Mesodermal cell (in vitro differentiated cells): ENCODE measurements at regions not wholly inside any gene's neighbourhood (a gene's known extent, or its start where the extent isn't known, plus 50 kb on each side); places are given as distances from the start of the nearest gene placed in this dataset.
"Not testable (repeated sequence)": the region's sequence is repeated elsewhere in the genome, so short reads cannot be mapped to it uniquely, and the experiment has no call there.

Experiments used
- H3K27ac ChIP-seq: 2 replicates; pipeline ENCODE4 v1.7.0; 2013; ENCODE audit warnings: mild to moderate bottlenecking, low read depth, low read length, moderate library complexity; ENCODE audit not compliant: severe bottlenecking
- H3K36me3 ChIP-seq: 2 replicates; pipeline ENCODE4 v1.7.1; 2013; ENCODE audit warnings: mild to moderate bottlenecking, low read length, moderate library complexity; ENCODE audit not compliant: control insufficient read depth, insufficient read depth
- H3K4me1 ChIP-seq: one replicate; pipeline ENCODE4 v1.7.1; 2013; ENCODE audit warnings: mild to moderate bottlenecking, low read length; ENCODE audit not compliant: insufficient read depth, control insufficient read depth, poor library complexity, severe bottlenecking
- H3K4me3 ChIP-seq: 2 replicates; pipeline ENCODE4 v1.7.0; 2013; ENCODE audit warnings: low read length, control low read depth, mild to moderate bottlenecking; ENCODE audit not compliant: insufficient read depth, poor library complexity, severe bottlenecking; ENCODE audit errors: extremely low read depth
- H3K9me3 ChIP-seq: 2 replicates; pipeline ENCODE4 v1.7.1; 2013; ENCODE audit warnings: mild to moderate bottlenecking, low read length, moderate library complexity; ENCODE audit not compliant: control insufficient read depth
- WGBS, 2 experiments: methylation state at CpG; one replicate each; pipeline ENCODE4 v1.1.5; 2013; ENCODE audit warnings: missing lambda C conversion rate in 2 of 2; ENCODE audit not compliant: insufficient coverage in 2 of 2; 5-methylcytosine and 5-hydroxymethylcytosine counted together

DNA sequence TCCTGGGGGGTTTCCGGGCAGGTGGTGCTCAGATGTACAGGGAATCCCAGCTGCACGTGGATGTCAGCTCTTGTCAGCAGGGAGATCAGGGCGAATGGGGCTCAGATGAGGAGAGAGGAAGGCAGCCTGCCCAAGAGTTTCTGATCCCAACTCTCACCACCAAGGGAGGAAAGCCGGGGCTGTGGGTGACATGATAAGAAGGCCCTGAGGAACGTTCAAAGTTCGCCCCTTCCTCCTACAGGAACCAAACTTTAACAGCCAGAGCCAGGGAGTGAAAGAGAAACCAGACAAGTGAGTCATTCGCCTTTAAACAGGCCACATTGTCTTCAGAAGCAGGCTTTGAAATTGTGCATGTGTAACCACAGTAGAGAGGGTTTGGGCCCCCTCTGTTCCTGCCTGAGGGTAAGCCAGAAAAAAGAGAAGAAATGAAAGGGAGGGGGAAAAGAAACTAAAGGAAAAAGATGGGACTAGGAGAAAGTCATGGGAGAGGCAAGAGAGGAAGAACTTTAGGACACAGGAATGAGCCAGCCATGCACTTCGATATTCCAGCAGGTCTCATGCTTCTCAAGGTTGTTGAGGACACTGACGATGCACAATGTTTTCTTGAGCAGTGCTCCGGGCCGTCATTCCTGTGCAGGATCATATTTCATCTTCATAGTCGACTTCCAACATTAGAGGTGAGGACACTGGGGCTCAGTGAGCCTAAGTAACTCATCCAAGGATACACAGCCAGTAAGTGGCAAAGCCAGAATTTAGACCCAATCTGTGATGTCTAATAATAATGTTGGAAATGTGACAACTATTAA, 691.4 kb upstream of the TBX3 start:
- peak overlapping the region; percentile 85 for H3K27ac ChIP-seq
- 78 to 82% methylated on average over 7 of the region's 12 CpGs for WGBS, 2 experiments
- no peak overlapping the region for H3K4me3 ChIP-seq
- H3K4me1 ChIP-seq = peaks cover 22% of the 10 kb centered on the region
- H3K36me3 ChIP-seq = no peaks in the 10 kb centered on the region
- peaks cover 2% of the 10 kb centered on the region for H3K9me3 ChIP-seq

DNA sequence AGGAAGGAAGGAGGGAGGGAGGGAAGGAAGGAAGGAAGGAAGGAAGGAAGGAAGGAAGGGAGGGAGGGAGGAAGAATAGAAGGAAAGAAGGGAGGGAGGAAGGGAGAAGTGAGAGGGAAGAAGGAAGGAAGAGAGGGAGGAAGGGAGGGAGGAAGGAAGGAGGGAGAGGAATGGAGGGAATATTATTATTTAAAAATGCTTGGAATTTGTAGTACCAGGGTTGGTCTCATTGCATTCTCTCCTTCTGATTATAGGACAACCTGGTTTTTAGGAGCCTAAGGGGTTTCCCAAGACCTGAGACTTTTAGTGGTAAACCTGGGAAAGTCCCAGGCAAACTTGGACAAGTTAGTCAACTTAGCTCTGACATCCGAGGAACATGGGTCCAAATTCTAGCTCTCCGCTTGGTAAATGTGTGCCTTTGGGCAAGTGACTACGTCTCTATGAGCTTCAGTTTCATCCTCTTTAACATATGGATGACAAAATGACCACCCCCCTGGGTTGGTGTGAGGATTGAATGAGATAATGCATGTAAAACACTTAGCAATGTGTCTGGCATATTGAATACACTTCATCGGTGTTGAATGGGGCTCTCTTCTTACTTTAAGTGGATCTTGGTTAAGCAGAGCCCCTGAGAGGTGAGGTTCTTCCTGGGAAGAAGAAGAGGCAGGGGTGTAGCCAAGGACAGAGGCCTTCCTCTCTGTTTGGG, 690.7 kb upstream of the TBX3 start:
- 92 to 94% methylated on average over 2 to 3 of the region's 4 CpGs for WGBS, 2 experiments
- peaks cover 20% of the 10 kb centered on the region for H3K4me1 ChIP-seq
- H3K4me3 ChIP-seq = no peak overlapping the region
- H3K36me3 ChIP-seq = no peaks in the 10 kb centered on the region
- peak overlapping the region; percentile 85 for H3K27ac ChIP-seq
- H3K9me3 ChIP-seq = peaks cover 2% of the 10 kb centered on the region

DNA sequence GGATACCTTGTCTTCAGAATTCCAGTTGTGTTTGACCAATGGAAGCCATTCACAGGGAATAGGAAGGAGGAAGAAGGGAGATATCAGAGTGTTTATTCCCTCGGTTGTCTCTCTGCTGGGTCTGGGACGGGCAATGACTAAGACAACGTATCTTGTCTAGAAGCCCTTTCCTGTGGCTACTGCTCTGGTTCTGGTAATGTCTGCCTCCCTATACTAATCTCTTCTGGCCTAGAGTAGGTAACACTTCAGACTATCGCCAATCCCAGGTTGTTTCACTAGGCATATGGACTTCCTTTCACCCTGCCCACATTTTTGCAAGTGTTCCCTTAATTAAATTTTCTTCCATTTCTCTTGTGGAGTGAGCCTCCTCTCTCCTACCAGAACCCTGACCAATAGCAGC, 687.7 kb upstream of the TBX3 start:
- Histone ChIP-seq H3K4me3 (no peak overlapping the region), H3K4me1 (peaks cover 15% of the 10 kb centered on the region), H3K9me3 (peaks cover 12% of the 10 kb centered on the region), H3K36me3 (no peaks in the 10 kb centered on the region), H3K27ac (peak overlapping the region; percentile 47)
- 84 to 91% methylated on average over 3 to 4 of the region's 4 CpGs for WGBS, 2 experiments

DNA sequence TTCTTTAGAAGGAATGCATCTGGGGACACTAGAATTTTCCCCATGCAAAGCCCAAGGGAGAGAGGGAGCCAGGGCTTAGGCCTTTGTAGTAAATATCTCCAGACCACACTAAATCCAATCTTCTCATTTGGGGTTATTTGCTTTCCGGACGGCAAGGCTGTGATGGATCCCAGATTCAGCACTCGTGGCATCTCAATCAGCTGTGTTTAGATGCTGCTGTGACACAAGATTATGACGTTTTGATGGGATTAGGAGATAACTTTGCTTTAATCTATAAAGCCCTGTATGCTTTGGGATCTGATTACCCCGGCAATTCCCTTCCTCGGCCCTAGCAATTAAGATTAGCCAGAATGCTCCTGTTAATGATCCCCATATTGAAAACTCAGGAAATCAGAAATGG, 686.7 kb upstream of the TBX3 start:
- H3K4me1 ChIP-seq = peaks cover 10% of the 10 kb centered on the region
- no peak overlapping the region for H3K4me3 ChIP-seq
- H3K36me3 ChIP-seq = no peaks in the 10 kb centered on the region
- 86 to 93% methylated on average over 2 to 5 of the region's 6 CpGs for WGBS, 2 experiments
- peaks cover 13% of the 10 kb centered on the region for H3K9me3 ChIP-seq
- H3K27ac ChIP-seq = peak overlapping the region; percentile 47

DNA sequence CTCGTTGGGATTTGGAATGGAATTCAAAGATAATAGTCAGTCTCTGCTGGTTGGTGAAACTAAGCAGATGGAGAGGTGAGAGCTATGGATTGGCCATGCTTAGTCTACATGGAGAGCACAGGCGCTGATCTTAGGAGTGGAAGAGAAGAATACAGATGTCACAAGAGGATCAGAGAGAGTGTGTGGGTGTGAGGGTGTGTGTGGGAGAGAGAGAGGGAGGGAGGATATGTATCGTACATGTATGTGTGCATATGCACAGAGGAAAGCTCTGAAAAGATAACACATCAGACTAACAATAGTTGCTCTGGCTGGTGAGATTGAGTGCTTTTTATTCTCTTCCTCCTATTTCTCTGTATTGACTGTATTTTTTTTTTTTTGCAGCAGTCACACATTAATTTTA, 686.2 kb upstream of the TBX3 start:
- WGBS, 2 experiments = 89 to 91% methylated on average over 2 of the region's 3 CpGs
- peak overlapping the region; percentile 47 for H3K27ac ChIP-seq
- no peaks in the 10 kb centered on the region for H3K36me3 ChIP-seq
- peaks cover 13% of the 10 kb centered on the region for H3K9me3 ChIP-seq
- H3K4me1 ChIP-seq = peaks cover 7% of the 10 kb centered on the region
- no peak overlapping the region for H3K4me3 ChIP-seq

DNA sequence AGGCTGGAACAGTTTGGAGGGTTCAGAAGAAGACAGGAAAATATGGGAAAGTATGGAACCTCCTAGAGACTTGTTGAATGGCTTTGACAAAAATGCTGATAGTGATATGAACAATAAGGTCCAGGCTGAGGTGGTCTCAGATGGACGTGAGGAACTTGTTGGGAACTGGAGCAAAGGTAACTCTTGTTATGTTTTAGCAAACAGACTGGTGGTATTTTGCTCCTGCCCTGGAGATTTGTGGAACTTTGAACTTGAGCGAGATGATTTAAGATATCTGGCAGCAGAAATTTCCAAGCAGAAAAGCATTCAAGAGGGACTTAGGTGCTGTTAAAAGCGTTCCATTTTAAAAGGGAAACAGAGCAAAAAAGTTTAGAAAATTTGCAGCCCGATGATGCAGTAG, 682.3 kb upstream of the TBX3 start:
- WGBS, 2 experiments = 88 to 98% methylated on average over 4 of the region's 4 CpGs

DNA sequence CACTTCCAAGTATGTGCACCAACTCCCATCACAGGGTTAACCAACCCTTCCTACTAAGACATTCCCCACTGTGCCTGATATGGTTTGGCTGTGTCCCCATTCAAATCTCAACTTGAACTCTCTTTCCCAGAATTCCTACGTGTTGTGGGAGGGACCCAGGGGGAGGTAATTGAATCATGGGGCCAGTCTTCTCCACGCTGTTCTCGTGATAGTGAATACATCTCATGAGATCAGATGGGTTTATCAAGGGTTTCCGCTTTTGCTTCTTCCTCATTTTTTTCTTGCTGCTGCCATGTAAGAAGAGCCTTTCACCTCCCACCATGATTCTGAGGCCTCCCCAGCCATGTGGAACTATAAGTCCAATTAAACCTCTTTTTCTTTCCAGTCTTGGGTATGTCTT, 681.8 kb upstream of the TBX3 start:
- not testable (repeated sequence) for H3K36me3 ChIP-seq, H3K27ac ChIP-seq, H3K4me1 ChIP-seq, H3K4me3 ChIP-seq
- peaks cover 11% of the 10 kb centered on the region for H3K9me3 ChIP-seq
- WGBS, 2 experiments = 96% methylated on average over 3 to 4 of the region's 4 CpGs

More for the DNA sequence above, 682.3 kb upstream of the TBX3 start:
- not testable (repeated sequence) for H3K4me3 ChIP-seq, H3K27ac ChIP-seq, H3K36me3 ChIP-seq, H3K4me1 ChIP-seq
- peaks cover 11% of the 10 kb centered on the region for H3K9me3 ChIP-seq

DNA sequence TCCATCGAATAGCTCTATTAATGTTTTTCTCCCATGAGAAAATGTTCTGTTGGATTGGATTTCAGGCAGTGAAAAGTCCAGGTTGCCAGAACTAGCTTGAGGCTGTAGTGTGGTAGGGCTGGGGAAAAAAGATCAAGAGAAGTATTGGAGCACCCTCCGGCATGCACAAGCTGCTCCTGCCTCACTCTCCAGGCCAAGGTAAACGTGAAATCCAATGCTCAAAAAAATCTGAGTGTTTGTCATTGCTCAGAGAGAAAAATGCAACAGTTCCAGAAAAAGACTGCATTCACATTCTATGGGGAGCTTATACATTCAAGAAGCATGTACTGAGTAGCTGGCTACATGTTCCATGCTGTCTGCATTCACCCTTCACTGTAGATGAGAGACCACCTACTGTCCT, 680.9 kb upstream of the TBX3 start:
- Histone ChIP-seq H3K36me3 (no peaks in the 10 kb centered on the region), H3K9me3 (peaks cover 11% of the 10 kb centered on the region), H3K27ac (no peak overlapping the region), H3K4me1 (no peaks in the 10 kb centered on the region), H3K4me3 (no peak overlapping the region)
- 75 to 93% methylated on average over 2 of the region's 3 CpGs for WGBS, 2 experiments

DNA sequence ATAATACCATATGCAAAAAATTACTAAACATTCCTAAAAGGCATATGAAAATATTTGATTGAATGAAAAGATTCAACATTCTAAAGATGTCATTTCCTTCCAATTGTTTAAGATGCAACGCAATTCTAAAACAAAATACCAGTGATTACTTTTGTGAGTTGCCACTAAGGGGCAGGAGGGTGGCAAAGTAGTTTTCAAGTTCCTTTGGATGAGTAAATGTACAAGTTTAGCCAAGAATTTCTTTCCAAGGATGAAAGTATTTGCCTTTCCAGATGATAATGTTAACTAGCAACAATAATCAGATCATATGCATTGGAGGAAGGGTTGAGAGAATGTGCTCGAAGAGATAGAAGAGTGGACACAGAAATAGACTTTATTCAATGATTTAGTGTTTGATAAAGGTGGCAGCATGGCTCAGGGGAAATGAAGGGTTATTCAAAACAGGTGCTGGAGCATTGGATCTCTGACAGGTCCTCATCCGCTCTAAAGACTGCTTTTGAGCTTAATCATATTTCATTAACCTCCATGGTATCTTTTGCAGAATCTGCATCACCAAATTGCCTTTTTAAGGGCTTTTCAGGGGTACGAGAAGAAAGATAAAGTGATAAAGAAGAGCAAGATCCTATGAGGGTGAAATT, 678.5 kb upstream of the TBX3 start:
- Histone ChIP-seq H3K4me1 (no peaks in the 10 kb centered on the region), H3K9me3 (peaks cover 6% of the 10 kb centered on the region), H3K4me3 (no peak overlapping the region), H3K27ac (no peak overlapping the region), H3K36me3 (no peaks in the 10 kb centered on the region)
- WGBS, 2 experiments = 90% methylated on average over 2 of the region's 4 CpGs; no CpG with 5 or more reads in 1 of the 2 experiments

DNA sequence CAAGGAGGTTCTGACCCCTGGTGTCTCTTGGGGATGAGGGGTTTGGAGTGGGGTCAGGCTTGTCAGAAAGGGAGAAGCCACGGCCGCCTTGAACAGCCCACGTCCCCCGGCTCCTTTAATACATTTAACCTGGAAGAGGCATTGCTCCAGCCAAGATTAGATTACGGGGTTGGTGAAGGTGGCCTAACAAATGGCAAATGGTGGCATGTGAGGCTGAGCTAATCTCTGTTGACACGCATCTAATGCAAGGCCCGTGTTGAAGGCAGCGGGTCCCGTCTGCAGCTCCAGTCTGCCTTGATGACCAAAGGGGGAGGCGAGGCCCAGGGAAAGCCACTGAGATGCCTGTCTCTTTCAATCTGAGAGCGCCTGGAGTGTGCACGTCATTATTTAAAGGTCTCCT, 673.7 kb upstream of the TBX3 start:
- no peak overlapping the region for H3K4me3 ChIP-seq
- 85 to 89% methylated on average over 6 to 12 of the region's 12 CpGs for WGBS, 2 experiments

More for the DNA sequence above, 673.7 kb upstream of the TBX3 start:
- Histone ChIP-seq H3K9me3 (no peaks in the 10 kb centered on the region), H3K4me1 (peaks cover 10% of the 10 kb centered on the region), H3K27ac (no peak overlapping the region), H3K36me3 (no peaks in the 10 kb centered on the region)
